RWPE2 (cell line): ENCODE measurements at regions not wholly inside any gene's neighbourhood (a gene's known extent, or its start where the extent isn't known, plus 50 kb on each side); places are given as distances from the start of the nearest gene placed in this dataset.
A peak's percentile ranks its signal among the peaks of the same experiment; 100 is the strongest.
"Not testable (repeated sequence)": the region's sequence is repeated elsewhere in the genome, so short reads cannot be mapped to it uniquely, and the experiment has no call there.

ENCODE experiments used
- ATAC-seq: fragments of 200-7000 bp; cut with Tn5 transposase; 3 replicates; pipeline ENCODE4 v1.9.1; 2021; ENCODE audit warnings: low read depth
- DNase-seq: peaks from one replicate; pipeline ENCODE4 v3.0.0-alpha.2; 2020; ENCODE audit warnings: low spot score
- H3K27ac ChIP-seq: fragments of 450-650 bp; 2 replicates; pipeline ENCODE4 v1.5.1; 2017; ENCODE audit warnings: mild to moderate bottlenecking; ENCODE audit not compliant: poor library complexity, severe bottlenecking
- H3K27me3 ChIP-seq: fragments of 250-450 bp; sonication (Bioruptor Pico); 2 replicates; pipeline ENCODE4 v1.5.1; 2021; ENCODE audit warnings: mild to moderate bottlenecking, moderate library complexity; ENCODE audit not compliant: insufficient read depth, poor library complexity, severe bottlenecking
- H3K36me3 ChIP-seq: fragments of 250-450 bp; sonication (Bioruptor Pico); 2 replicates; pipeline ENCODE4 v1.5.1; 2020; ENCODE audit warnings: low read depth, mild to moderate bottlenecking, moderate library complexity
- H3K4me1 ChIP-seq: fragments of 250-450 bp; sonication (Bioruptor Pico); 2 replicates; pipeline ENCODE4 v1.5.1; 2021; ENCODE audit warnings: mild to moderate bottlenecking, moderate library complexity; ENCODE audit not compliant: insufficient read depth, poor library complexity, severe bottlenecking
- H3K4me3 ChIP-seq: fragments of 250-450 bp; sonication (Bioruptor Pico); 2 replicates; pipeline ENCODE4 v1.5.1; 2021; ENCODE audit warnings: mild to moderate bottlenecking, moderate library complexity; ENCODE audit not compliant: severe bottlenecking
- H3K9me3 ChIP-seq: fragments of 250-450 bp; sonication (Bioruptor Pico); 2 replicates; pipeline ENCODE4 v1.5.1; 2021; ENCODE audit warnings: mild to moderate bottlenecking, moderate library complexity; ENCODE audit not compliant: severe bottlenecking
- CTCF ChIP-seq: fragments of 450-650 bp; IDR thresholded peaks from one replicate; pipeline ENCODE4 v1.5.1; 2017; ENCODE audit warnings: mild to moderate bottlenecking, moderate library complexity; ENCODE audit not compliant: poor library complexity, severe bottlenecking

GRCh38 chr11:69898123-69898522, 78.9 kb upstream of the FGF3 start:
- no peak overlapping the region for H3K4me3 ChIP-seq
- no peaks in the 10 kb centered on the region for H3K9me3 ChIP-seq
- H3K27me3 ChIP-seq: no peaks in the 10 kb centered on the region
- no peak overlapping the region for H3K27ac ChIP-seq
- TF ChIP-seq CTCF: no peak
- no peaks in the 10 kb centered on the region for H3K36me3 ChIP-seq
- no peak for DNase-seq
- no peaks in the 10 kb centered on the region for H3K4me1 ChIP-seq
- ATAC-seq: no peak

DNA sequence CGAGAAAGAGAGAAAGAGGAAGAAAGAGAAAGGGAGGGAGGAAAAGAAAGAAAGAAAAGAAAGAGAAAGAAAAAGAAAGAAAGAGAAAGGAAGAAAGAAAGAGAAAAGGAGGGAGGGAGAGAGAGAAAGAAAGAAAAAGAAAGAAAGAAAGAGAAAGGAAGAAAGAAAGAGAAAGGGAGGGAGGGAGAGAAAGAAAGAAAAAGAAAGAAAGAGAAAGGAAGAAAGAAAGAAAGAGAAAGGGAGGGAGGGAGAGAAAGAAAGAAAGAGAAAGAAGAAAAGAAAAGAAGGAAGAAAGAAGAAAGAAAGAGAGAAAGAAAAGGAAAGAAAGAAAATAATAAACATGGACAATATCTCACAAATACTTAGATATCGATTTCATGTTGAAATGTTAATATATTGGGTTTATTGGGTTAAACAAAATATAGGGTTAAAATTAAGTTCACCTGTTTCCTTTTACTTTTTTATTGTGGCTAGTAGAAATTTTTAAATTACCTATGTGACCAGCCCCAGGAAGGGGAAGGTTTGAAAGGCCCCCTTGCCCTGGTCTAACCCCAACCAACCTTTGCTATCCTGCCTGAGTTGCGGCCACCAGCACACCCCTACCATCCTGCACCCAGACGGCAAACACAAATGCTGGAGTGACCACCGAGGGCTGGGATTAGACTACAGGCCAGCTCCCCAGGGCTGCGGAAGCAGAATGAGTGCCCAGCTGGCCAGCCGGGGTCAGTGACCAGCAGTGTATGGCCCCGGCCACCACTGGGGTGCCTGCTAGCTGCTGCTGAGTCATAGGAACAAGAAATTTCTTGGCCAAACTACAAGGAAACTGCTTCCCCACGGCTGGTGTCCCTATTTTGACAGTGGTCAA, 81.0 kb upstream of the FGF3 start:
- no peak overlapping the region for H3K27ac ChIP-seq
- H3K27me3 ChIP-seq: no peaks in the 10 kb centered on the region
- no peak for TF ChIP-seq CTCF
- no peak for ATAC-seq
- no peaks in the 10 kb centered on the region for H3K9me3 ChIP-seq
- DNase-seq: peak; percentile 36
- no peaks in the 10 kb centered on the region for H3K4me1 ChIP-seq
- H3K4me3 ChIP-seq: no peak overlapping the region
- H3K36me3 ChIP-seq: no peaks in the 10 kb centered on the region

DNA sequence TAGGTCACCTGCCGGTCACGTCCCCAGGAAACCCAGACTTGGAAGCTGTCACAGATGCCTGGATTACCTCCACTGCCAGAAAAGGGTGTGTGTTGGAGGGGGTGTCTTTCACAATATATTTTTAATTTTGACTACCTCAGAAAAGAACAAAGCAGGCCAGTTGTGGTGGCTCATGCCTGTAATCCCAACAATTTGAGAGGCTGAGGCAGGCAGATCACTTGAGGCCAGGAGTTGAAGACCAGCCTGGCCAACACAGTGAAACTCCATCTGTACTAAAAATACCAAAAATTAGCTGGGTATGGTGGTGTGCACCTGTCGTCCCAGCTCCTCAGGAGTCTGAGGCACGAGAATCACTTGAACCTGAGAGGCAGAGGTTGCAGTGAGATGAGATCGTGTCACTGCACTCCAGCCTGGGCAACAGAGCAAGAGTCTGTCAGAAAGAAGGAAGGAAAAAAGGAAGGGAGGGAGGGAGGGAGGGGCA, 81.6 kb upstream of the FGF3 start:
- not testable (repeated sequence) for H3K27me3 ChIP-seq, H3K27ac ChIP-seq, H3K9me3 ChIP-seq, H3K4me3 ChIP-seq, DNase-seq, H3K4me1 ChIP-seq, H3K36me3 ChIP-seq, ATAC-seq

DNA sequence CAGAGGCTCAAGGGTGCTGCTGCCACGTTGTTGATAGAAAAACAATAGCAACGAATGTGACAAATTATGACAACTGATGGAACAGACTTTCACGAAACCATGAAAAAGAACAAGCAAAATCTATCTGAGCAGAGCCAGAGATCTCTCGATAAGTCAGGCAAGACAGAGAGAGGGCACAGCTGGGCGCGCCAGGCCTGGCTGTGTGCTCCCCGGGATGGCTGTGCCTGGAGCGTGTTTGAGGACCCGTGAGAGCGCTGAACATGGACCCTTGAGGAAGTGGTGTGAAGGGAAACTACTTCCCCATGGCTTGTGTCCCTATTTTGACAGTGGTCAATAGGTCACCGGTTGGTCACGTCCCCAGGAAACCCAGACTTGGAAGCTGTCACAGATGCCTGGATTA, 83.1 kb upstream of the FGF3 start:
- ATAC-seq: no peak
- TF ChIP-seq CTCF: no peak
- H3K9me3 ChIP-seq: no peaks in the 10 kb centered on the region

GRCh38 chr11:69903211-69903610, 84.0 kb upstream of the FGF3 start:
- Histone ChIP-seq H3K4me3 (no peak overlapping the region), H3K4me1 (no peaks in the 10 kb centered on the region), H3K27ac (no peak overlapping the region), H3K36me3 (no peaks in the 10 kb centered on the region), H3K9me3 (no peaks in the 10 kb centered on the region), H3K27me3 (no peaks in the 10 kb centered on the region)
- no peak for ATAC-seq
- TF ChIP-seq CTCF: no peak
- DNase-seq: no peak

More for the DNA sequence above, 83.1 kb upstream of the FGF3 start:
- no peaks in the 10 kb centered on the region for H3K36me3 ChIP-seq
- DNase-seq: peak; percentile 11
- H3K4me3 ChIP-seq: no peak overlapping the region
- H3K4me1 ChIP-seq: no peaks in the 10 kb centered on the region
- H3K27me3 ChIP-seq: no peaks in the 10 kb centered on the region
- no peak overlapping the region for H3K27ac ChIP-seq
